AG09319 (cell line): ENCODE measurements at regions not wholly inside any gene's neighbourhood (a gene's known extent, or its start where the extent isn't known, plus 50 kb on each side); places are given as distances from the start of the nearest gene placed in this dataset.

Experiments
- DNase-seq: peaks from one replicate; pipeline ENCODE4 v3.0.0-alpha.2; 2010; ENCODE audit warnings: low read depth; ENCODE audit errors: extremely low read depth
- TF ChIP-seq, protein P1 (sequence below): IDR thresholded peaks from 2 replicates; pipeline ENCODE4 v1.5.1; 2011; ENCODE audit warnings: low read depth, mild to moderate bottlenecking, inconsistent platforms, low read length, moderate library complexity

DNA sequence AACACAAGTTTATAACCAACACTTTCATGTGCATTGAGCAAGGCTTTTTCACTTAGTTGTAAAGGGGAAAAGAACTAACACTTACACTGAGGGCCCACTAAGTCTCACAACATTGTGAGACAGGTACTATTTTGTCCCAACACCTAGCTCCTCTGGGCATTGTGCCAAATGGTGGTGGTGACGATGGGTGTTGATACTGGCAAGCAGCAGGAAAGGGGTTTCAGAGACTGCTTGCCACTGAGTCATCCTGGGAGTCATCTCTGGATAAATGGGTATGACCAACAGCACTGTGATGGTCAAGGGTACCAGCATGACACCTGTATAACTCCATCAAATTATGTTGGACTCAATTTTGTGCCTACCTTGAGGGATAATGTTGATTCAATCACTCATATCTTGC lies 138.8 kb upstream of the ITGA6 start:
- no peak for DNase-seq
- TF ChIP-seq, protein P1, sequence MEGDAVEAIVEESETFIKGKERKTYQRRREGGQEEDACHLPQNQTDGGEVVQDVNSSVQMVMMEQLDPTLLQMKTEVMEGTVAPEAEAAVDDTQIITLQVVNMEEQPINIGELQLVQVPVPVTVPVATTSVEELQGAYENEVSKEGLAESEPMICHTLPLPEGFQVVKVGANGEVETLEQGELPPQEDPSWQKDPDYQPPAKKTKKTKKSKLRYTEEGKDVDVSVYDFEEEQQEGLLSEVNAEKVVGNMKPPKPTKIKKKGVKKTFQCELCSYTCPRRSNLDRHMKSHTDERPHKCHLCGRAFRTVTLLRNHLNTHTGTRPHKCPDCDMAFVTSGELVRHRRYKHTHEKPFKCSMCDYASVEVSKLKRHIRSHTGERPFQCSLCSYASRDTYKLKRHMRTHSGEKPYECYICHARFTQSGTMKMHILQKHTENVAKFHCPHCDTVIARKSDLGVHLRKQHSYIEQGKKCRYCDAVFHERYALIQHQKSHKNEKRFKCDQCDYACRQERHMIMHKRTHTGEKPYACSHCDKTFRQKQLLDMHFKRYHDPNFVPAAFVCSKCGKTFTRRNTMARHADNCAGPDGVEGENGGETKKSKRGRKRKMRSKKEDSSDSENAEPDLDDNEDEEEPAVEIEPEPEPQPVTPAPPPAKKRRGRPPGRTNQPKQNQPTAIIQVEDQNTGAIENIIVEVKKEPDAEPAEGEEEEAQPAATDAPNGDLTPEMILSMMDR: no peak

DNA sequence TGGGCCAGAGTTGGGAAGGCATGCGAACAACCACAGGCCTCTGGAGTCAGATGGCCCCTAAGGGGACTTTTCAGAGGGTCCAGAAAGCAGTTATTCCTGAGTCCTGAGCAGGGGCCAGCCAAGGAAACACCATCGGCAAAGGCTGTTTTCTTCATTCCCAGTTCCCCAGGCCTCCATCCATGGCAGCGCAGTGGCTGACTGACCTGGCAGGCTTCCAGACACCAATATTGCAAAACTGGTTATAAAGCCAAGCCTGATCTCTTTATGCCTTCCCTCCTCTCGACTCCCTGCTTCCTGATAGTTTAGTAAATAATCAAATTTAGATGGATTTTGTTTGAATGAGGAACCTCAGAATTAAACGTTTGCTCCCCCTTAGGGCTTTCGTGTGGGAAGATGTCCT lies 133.4 kb upstream of the ITGA6 start:
- DNase-seq: peak; percentile 14
- TF ChIP-seq, protein P1: no peak

DNA sequence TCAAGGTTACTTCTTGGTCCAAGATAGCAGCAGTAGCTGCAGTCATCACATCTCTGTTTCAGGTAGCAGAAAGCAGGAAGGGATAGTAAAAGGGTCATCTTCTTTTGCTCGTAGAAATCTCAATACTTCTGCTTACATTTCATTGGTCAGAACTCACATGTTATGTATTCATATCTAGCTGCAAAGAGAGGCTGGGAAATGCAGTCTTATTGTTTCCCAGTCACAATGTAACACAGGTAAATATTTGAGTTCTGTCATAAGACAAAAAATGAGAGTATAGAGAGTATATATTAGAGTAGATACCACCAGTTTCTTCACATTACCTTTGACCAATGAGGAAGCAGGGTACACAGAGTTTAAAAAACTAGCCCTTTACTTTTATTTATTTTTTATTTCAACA lies 132.4 kb upstream of the ITGA6 start:
- TF ChIP-seq, protein P1: no peak
- no peak for DNase-seq

DNA sequence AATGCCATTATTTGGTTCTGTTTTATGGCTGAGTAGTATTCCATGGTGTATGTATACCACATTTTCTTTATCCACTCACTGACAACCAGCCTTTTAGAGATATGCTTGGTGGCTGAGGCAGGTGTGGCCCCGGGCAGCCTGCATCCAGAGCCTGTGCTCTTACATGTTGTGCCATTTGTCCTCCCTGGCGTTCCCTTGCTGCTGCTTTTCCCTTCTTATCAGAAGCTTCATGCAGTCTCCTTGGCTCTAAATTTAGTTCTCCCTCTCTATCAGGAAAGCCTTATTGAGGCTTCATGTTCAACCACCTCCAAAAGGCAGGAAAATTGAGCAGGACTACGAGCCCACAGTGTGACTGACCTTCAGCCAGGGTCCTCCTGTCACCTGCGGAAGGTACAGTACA lies 131.7 kb upstream of the ITGA6 start:
- DNase-seq: no peak
- TF ChIP-seq, protein P1: no peak

DNA sequence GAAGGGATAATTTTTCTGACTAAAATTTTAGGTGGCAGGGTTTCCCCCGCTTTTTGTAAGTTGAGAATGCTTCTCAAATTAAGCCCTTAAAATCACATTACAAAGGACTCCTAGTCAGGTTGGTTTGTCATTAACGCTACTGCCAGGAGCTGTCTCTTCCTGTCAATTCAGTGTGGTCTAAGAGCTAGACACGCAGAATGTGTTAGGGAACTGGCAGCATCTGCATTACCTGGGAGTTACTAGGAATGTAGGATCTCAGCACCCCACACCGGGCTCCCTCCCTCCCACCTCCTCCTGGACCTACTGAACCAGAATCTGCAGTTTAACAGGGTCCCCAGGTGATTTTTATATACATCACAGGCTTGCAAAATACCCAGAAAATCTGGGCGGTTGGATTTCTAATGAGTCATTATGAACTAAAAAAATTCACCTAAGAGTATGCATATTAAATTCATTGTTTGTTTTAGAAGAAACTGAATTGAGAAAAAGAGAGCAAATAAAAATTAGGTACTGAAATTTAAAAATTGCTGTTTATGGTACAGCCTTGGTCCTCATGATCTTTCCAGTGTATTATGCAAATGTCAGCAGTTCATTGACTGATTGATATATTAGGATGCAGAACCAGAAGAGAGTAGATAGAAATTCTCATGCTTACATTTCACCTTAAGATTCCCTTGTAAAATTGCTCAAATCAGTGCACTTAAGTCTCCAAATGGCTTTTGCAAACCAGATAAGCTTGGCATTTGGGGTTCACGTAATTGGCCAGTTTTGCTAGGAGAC lies 130.9 kb upstream of the ITGA6 start:
- no peak for DNase-seq

DNA sequence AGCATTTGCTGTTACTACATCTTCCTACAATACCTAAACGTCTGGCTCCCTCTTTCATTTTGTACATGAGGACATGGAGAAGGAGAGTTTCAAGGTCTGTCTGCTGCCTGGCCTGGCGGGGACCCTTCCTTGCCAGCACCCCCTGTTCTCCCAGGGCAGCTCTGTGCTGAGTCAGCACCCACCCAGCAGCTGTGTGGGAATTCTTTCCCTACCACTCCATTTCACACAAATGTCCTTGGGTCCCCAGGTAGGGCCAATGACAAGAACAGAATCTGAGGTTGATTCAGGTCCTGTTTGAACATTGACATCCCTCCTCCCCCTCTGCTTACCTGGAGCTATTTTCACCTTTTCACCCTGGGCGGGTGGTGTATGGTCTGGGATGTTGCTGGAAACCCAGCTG lies 129.9 kb upstream of the ITGA6 start:
- TF ChIP-seq, protein P1: no peak
- DNase-seq: no peak

More for the DNA sequence above, 130.9 kb upstream of the ITGA6 start:
- TF ChIP-seq, protein P1: no peak

DNA sequence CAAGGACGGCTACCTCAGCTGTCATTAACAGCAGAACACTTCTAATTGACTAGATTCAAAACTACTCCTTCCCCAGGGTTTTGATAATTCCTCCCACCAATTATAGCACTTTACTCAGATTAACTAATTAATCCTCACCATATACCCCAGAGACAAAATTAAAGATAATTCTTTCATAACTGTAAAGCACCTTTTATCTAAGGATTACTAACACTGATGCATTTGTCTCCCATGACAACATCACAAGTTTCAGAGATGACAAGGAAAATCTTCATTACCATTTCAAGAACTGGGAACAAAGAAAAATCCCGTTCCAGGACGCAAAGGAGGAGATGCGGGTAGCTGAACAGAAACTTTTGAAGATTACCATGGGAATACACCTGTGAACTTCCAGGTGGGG lies 129.4 kb upstream of the ITGA6 start:
- no peak for DNase-seq
- TF ChIP-seq, protein P1: no peak
